ENCODE measurements at regions not wholly inside any gene's neighbourhood (a gene's known extent, or its start where the extent isn't known, plus 50 kb on each side); places are given as distances from the start of the nearest gene placed in this dataset.
"Not testable (repeated sequence)": the region's sequence is repeated elsewhere in the genome, so short reads cannot be mapped to it uniquely, and the experiment has no call there.

GRCh38 chr4:100876546-100876945 lies 358.7 kb upstream of the EMCN start:
- H3K4me3 ChIP-seq (ENCODE audit: low read depth, low read length) = no peak overlapping the region
- TF ChIP-seq CTCF (IDR thresholded peaks at IDR 0.05; ENCODE audit: borderline replicate concordance, insufficient read depth, low read depth, low read length) = no peak

DNA sequence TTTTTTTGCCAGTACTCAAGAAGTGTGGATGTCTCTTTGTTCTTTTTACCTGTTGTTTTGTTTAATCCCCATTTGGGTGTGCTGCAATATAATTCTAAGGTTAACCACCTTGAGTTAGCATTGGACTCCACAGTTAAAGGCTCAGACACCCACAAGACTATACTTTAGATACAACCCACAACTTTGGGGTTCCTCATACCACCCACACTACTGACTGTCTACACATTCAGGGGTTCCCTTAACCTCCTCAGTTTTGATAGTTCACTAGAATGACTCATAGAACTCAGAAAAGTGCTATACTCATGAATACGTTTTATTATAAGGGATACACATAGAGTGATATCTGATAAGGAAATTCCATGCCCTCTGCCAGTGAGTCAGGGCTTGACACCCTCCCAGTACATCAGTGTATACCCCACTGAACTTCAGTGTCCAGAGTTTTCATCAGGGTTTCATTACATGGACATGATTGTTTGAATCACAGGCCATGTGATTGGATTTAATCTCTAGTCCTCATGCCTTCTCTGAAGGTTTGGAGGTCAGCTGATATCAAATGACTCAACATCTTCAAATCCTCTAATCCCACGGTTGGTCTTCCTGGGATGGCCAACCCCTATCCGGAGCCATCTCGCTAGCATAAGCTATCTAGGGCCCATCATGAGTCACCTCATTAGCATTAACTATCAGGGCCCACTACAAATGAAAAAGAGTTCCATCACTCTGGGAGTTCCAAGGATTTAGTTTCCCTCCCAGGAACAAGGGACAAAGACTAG lies 357.7 kb upstream of the EMCN start:
- TF ChIP-seq CTCF (IDR thresholded peaks at IDR 0.05; ENCODE audit: borderline replicate concordance, insufficient read depth, low read depth, low read length) = no peak
- no peak overlapping the region for H3K4me3 ChIP-seq (ENCODE audit: low read depth, low read length)

DNA sequence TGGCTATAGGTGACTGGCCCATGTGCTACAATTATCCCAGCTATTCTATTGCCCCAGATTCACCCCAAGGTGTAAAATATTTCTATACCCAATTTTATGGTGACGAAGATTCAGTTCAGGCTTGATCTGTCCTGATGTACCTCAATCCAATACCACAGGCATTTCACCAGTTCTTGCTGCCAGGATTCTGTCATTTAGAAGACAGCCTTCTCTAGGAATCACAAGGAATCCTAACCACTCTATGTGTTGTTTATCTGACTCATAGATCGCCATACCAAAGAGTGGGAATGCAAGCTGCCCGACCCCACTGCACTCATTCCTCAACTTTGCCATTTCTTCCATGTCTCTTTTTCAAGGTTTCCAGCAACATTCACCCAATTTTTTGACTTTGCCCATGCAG lies 355.0 kb upstream of the EMCN start:
- no peak overlapping the region for H3K4me3 ChIP-seq (ENCODE audit: low read depth, low read length)
- no peak for TF ChIP-seq CTCF (IDR thresholded peaks at IDR 0.05; ENCODE audit: borderline replicate concordance, insufficient read depth, low read depth, low read length)

DNA sequence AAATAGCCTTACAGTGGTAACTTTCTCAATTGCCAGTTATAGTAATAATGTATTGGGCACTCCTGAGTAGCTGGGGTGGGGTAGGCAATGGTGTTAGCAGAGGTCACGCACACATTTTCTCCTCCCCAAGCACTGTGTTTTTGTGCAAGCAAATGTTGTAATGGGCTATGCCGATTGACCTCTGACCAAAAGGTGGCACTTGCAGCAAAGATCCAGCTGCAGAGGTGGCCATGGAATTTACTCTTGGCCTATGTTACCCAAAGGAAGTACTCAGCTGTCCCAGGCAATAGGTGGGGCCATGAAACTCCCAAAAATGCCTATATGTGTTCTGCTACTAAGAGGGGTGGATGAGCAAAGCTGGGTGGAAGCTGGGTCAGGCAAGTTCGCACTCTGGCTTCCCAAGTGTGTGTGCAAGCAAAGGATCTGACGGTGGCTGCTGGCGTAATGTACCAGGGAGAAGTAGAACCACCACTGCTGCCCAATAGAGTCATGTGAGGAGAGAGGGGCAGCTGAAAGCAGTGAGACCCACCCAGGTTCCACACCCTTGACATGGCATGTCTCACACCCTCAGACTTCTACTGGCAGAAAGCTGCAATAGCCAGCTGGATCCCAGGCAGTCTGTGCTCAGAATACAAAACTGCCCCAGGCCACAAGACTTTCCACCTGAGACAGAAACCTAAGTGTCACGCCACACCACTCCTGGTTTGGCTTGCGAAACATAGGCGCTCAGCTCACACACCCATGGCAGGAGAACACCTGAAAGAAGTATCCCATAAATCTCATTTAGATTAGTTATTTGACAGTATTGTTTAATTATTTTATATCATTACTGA lies 353.3 kb upstream of the EMCN start:
- TF ChIP-seq CTCF (IDR thresholded peaks at IDR 0.05; ENCODE audit: borderline replicate concordance, insufficient read depth, low read depth, low read length) = no peak
- no peak overlapping the region for H3K4me3 ChIP-seq (ENCODE audit: low read depth, low read length)

DNA sequence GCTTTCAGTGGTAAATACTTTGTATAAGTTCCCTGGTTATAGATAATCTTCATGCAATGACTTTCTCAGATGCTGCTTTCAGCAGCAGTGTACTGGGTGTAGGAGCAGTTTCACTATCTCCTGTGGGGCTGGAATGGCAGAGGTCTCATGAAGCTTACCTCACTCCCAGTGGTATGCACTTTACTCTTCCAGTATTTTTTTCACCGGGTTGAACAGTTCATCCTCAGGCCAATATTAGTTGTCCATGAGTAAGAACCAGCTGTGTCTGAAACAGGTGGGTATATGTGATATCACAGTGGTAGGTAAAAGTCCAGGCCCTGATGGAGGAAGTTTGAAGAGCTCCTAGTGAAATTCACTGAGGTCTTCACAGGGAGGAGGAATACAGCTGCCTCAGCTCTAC lies 351.5 kb upstream of the EMCN start:
- no peak overlapping the region for H3K4me3 ChIP-seq (ENCODE audit: low read depth, low read length)

GRCh38 chr4:100868281-100868680 lies 350.5 kb upstream of the EMCN start:
- H3K4me3 ChIP-seq (ENCODE audit: low read depth, low read length) = not testable (repeated sequence)

More for the DNA sequence above, 351.5 kb upstream of the EMCN start:
- TF ChIP-seq CTCF (IDR thresholded peaks at IDR 0.05; ENCODE audit: borderline replicate concordance, insufficient read depth, low read depth, low read length) = no peak

DNA sequence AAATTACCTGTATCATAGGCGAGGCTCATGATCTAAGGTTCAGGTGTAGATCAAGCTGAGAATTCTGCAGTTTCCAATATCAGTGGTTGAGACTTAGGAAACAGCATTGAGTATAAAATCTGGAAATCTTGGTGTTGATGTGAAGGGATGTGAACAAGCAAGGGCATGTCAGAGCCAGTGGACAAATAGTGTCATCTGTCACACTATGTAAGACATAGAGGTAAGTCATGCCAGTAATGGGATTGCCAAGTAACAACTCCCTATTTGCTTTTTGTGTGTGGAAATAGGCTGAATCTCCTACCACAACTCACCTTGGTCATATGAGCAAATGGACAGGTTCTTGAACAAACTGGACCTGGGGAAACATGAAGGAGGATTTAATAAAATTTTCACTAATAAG lies 334.5 kb upstream of the EMCN start:
- H3K4me3 ChIP-seq (ENCODE audit: low read depth, low read length) = no peak overlapping the region
- TF ChIP-seq CTCF (IDR thresholded peaks at IDR 0.05; ENCODE audit: borderline replicate concordance, insufficient read depth, low read depth, low read length) = no peak

Measured in GM12875 (cell line).